ENCODE measurements at regions not wholly inside any gene's neighbourhood (a gene's known extent, or its start where the extent isn't known, plus 50 kb on each side); places are given as distances from the start of the nearest gene placed in this dataset.
"Not testable (repeated sequence)": the region's sequence is repeated elsewhere in the genome, so short reads cannot be mapped to it uniquely, and the experiment has no call there.

DNA sequence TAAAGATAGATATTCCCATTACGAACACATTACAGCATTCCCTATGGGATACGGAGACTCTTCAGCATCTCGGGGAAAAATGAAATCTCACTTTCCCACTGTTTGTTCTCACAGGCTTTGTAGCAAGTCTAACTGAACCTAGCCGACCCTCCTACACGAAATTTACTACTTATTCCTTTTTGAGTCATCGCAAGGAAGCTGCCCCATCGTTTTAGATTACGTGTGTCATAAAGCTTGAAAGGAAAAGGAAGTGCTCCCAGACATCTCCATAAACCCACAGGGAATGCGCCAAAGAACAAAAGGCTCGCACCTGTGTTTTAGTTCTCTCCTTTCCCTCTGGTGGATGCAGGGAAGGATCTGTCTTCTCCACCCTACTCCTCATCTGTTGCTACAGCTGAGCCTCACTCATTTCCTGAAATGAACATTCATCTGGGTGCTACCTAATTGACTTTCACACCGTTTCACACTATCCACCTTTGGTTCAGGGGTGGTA lies 76.2 kb upstream of the STK39 start:
- Mint-ChIP-seq H3K27me3 (ENCODE audit: low read depth) (peaks cover 7% of the 10 kb centered on the region), H3K27ac (no peak overlapping the region), H3K4me3 (no peak overlapping the region), H3K9me3 (no peaks in the 10 kb centered on the region), H3K36me3 (ENCODE audit: low read depth) (no peaks in the 10 kb centered on the region), H3K4me1 (ENCODE audit: low read depth) (peaks cover 2% of the 10 kb centered on the region)
- CTCF ChIA-PET: interaction anchor here (0.6 to 1.6 kb wide), 2 partner anchors 23 to 25 kb away, joined by 3 to 5 read pairs; no protein-coding TSS in a partner anchor
- no peak for DNase-seq
- intact Hi-C loops (cut with micrococcal nuclease): no loop called here

DNA sequence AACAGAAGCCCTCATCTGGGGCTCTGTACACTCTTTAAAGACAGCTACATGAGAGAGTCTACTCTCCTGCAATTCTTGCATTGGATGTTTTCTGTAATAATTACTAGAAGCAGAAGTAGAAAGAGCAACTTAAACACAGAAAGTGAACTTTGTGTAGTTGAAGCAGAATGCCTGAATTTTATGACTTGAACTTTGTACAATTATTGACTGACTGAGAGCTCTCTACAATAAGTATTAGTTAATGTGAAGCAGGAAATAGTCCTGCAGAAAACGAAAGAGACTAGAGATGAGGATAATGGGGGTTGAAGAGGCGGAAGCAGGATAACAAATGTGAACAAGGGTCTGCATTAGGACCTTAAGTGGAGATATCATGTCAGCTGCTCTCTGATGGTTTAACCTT lies 79.2 kb upstream of the STK39 start:
- no peak overlapping the region for H3K27ac Mint-ChIP-seq
- peaks cover 6% of the 10 kb centered on the region for H3K36me3 Mint-ChIP-seq (ENCODE audit: low read depth)
- H3K9me3 Mint-ChIP-seq: peaks cover 14% of the 10 kb centered on the region
- peaks cover 7% of the 10 kb centered on the region for H3K27me3 Mint-ChIP-seq (ENCODE audit: low read depth)
- H3K4me3 Mint-ChIP-seq: no peak overlapping the region
- CTCF ChIA-PET: interaction anchor here (1.4 kb wide), 2 partner anchors 10 to 207 kb away, joined by 3 to 5 read pairs; no protein-coding TSS in a partner anchor
- intact Hi-C loops (cut with micrococcal nuclease): no loop called here
- no peak for DNase-seq
- H3K4me1 Mint-ChIP-seq (ENCODE audit: low read depth): peaks cover 7% of the 10 kb centered on the region

DNA sequence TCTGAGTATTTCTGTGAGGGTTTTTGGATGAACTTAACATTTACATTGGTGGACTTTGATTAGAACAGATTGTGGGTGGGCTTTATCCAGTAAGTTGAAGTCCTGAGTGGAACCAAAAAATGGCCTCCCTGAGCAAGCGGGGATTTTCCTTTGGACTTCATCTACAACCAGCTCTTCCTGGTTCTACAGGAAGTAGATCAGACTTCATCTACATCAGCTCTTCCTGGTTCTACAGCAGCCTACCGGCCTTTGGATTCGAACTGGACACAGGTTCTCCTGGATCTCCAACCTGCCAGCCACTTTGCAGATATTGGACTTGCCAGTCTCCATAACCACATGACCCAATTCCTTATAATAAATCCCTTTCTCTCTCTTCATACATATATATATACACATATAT lies 79.9 kb upstream of the STK39 start:
- Mint-ChIP-seq H3K4me3 (no peak overlapping the region), H3K4me1 (ENCODE audit: low read depth) (peaks cover 7% of the 10 kb centered on the region), H3K27ac (no peak overlapping the region), H3K36me3 (ENCODE audit: low read depth) (peaks cover 6% of the 10 kb centered on the region), H3K9me3 (peaks cover 15% of the 10 kb centered on the region), H3K27me3 (ENCODE audit: low read depth) (peaks cover 7% of the 10 kb centered on the region)
- CTCF ChIA-PET: interaction anchor here (0.6 kb wide), 1 partner anchor 260 kb away, joined by 3 read pairs; no protein-coding TSS in a partner anchor
- DNase-seq: no peak
- intact Hi-C loops (cut with micrococcal nuclease): no loop called here

DNA sequence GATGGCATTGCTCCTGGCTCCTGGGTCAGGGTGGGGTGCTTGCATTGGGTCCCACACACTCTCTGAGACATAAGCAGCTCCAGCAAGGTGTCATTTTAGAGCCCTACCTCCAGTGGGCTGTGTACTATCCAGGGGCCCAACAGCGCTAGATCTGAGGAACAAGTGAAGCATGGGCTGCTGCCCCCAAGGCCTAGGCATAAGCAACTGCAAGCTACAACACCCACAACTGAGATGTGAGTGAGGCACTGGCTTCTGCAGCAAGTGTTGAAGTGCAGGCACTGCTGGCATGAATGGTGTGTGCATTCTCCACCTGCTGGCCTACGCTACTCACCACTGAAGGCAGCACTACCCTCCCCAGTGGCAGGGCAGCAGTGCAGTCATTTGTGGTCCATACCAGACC lies 81.0 kb upstream of the STK39 start:
- DNase-seq: no peak
- peaks cover 15% of the 10 kb centered on the region for H3K9me3 Mint-ChIP-seq
- H3K4me3 Mint-ChIP-seq: no peak overlapping the region
- CTCF ChIA-PET: no interaction called here
- peaks cover 7% of the 10 kb centered on the region for H3K4me1 Mint-ChIP-seq (ENCODE audit: low read depth)
- H3K27me3 Mint-ChIP-seq (ENCODE audit: low read depth): peaks cover 5% of the 10 kb centered on the region
- no peak overlapping the region for H3K27ac Mint-ChIP-seq
- intact Hi-C loops (cut with micrococcal nuclease): no loop called here
- peaks cover 6% of the 10 kb centered on the region for H3K36me3 Mint-ChIP-seq (ENCODE audit: low read depth)

DNA sequence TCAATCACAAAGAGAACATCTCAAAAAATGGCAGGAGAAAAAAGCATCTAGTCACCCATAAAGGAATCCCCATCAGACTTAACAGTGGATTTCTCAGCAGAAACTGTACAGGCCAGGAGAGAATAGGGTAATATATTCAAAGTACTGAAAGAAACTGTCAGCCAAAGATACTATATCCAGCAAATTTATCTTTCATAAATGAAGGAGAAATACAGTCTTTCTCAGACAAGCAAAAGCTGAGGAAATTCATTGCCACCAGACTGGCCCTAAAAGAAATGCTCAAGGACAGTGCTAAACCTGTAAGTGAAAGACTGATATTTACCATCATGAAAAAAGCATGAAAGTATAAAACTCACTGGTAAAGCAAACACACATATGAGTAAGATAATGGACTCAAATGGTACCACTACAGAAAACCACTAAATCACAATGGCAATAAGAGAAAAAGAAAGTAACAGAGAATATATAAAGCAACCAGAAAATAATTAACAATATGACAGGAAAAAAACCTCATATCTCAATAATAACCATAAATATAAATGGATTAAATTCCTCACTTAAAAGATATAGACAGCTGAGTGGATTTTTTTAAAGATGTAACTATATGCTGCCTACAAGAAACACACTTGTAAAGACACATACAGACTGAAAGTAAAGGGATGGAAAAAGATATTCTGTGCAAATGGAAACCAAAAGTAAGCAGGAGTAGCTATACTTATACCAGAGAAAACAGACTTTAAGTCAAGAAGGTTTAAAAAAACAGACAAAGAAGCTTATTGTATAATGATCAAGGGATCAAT lies 83.4 kb upstream of the STK39 start:
- intact Hi-C loops (cut with micrococcal nuclease): no loop called here
- no peaks in the 10 kb centered on the region for H3K27me3 Mint-ChIP-seq (ENCODE audit: low read depth)
- CTCF ChIA-PET: interaction anchor here (1.0 kb wide), 1 partner anchor 211 kb away, joined by 4 read pairs; no protein-coding TSS in a partner anchor
- H3K4me1 Mint-ChIP-seq (ENCODE audit: low read depth): peaks cover 4% of the 10 kb centered on the region
- no peak overlapping the region for H3K4me3 Mint-ChIP-seq
- peaks cover 6% of the 10 kb centered on the region for H3K36me3 Mint-ChIP-seq (ENCODE audit: low read depth)
- no peak for DNase-seq
- peaks cover 15% of the 10 kb centered on the region for H3K9me3 Mint-ChIP-seq
- H3K27ac Mint-ChIP-seq: no peak overlapping the region

DNA sequence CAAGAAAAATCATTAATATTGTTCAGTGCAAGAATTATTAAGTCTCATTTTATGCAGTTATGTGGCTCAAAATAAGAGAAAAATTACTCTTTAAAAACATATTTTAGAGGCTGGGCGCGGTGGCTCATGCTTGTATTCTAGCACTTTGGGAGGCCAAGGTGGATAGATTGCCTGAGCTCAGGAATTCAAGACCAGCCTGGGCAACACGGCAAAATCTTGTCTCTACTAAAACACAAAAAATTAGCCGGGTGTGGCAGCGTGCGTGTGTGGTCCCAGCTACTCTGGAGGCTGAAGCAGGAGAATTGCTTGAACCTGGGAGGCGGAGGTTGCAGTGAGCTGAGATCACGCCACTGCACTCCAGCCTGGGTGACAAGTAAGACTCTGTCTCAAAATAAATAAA lies 87.9 kb upstream of the STK39 start:
- H3K4me3 Mint-ChIP-seq; DNase-seq; H3K36me3 Mint-ChIP-seq (ENCODE audit: low read depth); H3K27ac Mint-ChIP-seq; H3K9me3 Mint-ChIP-seq; intact Hi-C loops (cut with micrococcal nuclease); H3K27me3 Mint-ChIP-seq (ENCODE audit: low read depth): not testable (repeated sequence)
- CTCF ChIA-PET: interaction anchor here (0.9 to 2.9 kb wide), 3 partner anchors 11 to 201 kb away, joined by 3 to 8 read pairs (median 3); no protein-coding TSS in a partner anchor
- H3K4me1 Mint-ChIP-seq (ENCODE audit: low read depth): peaks cover 11% of the 10 kb centered on the region

DNA sequence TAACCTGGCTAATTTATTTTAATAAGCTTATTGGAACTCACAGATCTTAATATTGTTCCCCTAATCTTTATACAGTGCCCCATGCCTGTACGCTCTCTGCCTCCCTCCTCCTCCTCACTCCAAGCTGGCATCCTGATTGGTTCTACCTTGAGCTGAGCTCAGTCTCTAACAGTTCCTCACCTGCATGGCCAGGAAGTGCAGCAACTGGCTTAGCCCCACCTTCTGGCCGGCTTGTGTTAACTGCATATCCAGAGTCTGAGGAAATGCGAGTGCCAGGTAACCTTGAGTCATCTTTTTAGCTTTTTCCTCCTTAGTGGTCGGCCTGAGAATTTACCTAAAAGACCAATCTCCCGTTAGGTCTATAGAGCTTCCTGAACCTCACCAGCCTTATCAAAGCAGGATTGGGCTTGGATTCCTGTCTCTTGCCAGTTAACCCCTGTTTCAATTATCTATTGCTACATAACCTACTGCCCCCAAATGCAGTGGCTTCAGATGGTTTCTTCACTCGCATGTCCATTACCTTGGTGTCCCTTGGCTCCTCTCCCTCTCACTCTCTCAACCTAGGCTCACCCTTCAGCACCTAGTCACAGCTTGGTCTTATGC lies 89.5 kb upstream of the STK39 start:
- peak; percentile 80 for DNase-seq
- H3K27me3 Mint-ChIP-seq (ENCODE audit: low read depth): no peaks in the 10 kb centered on the region
- CTCF ChIA-PET: interaction anchor here (0.5 to 2.9 kb wide), 28 partner anchors 8 to 369 kb away, joined by 3 to 22 read pairs (median 3); no protein-coding TSS in a partner anchor
- H3K4me1 Mint-ChIP-seq (ENCODE audit: low read depth): peaks cover 7% of the 10 kb centered on the region
- intact Hi-C loops (cut with micrococcal nuclease): loop anchor here (1.0 to 2.0 kb wide), 4 partner anchors 92 to 201 kb away; no protein-coding TSS in a partner anchor
- no peaks in the 10 kb centered on the region for H3K36me3 Mint-ChIP-seq (ENCODE audit: low read depth)
- no peak overlapping the region for H3K4me3 Mint-ChIP-seq
- H3K9me3 Mint-ChIP-seq: no peaks in the 10 kb centered on the region
- H3K27ac Mint-ChIP-seq: no peak overlapping the region

DNA sequence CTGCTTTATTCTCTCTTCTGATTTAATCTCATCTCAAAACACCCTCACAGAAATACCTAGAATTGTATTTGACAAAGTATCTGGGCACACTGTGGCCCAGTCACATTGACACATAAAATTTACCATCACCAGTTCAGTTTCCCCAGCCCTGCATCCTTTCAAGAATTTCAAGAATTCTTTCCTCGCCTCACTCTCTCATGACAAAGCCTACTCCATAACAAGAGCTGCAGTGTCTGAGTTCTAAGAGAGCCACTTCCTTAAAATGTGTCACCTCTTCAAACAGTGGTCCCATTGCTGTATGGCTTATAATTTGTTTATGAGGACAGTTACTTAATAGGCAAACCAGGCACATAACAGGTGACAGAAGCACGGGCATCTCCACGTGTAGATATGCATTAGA lies 90.9 kb upstream of the STK39 start:
- Mint-ChIP-seq H3K36me3 (ENCODE audit: low read depth) (no peaks in the 10 kb centered on the region), H3K27ac (no peak overlapping the region), H3K4me3 (no peak overlapping the region), H3K9me3 (no peaks in the 10 kb centered on the region), H3K27me3 (ENCODE audit: low read depth) (no peaks in the 10 kb centered on the region), H3K4me1 (ENCODE audit: low read depth) (peaks cover 7% of the 10 kb centered on the region)
- intact Hi-C loops (cut with micrococcal nuclease): no loop called here
- no peak for DNase-seq
- CTCF ChIA-PET: interaction anchor here (1.0 to 2.2 kb wide), 2 partner anchors 201 to 204 kb away, joined by 4 to 22 read pairs; no protein-coding TSS in a partner anchor

DNA sequence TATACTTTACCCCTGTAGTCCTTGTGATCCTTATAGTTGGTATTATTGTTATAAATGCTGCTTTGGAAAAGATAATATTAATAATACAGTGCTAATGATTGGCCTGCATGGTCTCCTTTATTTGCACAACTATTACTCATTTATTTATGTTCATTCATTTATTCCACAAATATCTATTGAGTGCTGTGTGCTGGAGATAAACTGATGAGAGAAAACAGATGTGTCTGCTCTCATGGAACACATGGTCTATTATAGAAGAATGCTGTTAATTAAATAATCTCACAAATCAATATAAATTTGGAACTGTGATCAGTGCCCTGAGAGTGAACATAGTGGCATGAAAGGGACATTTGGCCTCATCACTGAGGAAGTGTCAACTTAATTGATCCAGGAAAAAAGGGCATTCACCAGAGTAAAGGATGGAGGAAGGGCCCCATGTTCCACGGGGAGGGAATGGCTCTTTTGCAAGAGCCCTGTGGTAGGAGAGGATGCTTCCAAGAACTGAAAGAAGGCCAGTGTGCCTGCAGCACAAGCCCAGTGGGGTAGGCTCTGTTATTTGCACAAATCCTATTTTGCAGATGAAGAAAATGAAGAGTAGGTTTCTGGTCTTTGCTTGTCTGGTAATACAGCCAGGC lies 91.5 kb upstream of the STK39 start:
- H3K4me1 Mint-ChIP-seq (ENCODE audit: low read depth): peaks cover 7% of the 10 kb centered on the region
- H3K36me3 Mint-ChIP-seq (ENCODE audit: low read depth): no peaks in the 10 kb centered on the region
- no peak for DNase-seq
- no peak overlapping the region for H3K4me3 Mint-ChIP-seq
- no peak overlapping the region for H3K27ac Mint-ChIP-seq
- H3K9me3 Mint-ChIP-seq: no peaks in the 10 kb centered on the region
- no peaks in the 10 kb centered on the region for H3K27me3 Mint-ChIP-seq (ENCODE audit: low read depth)
- intact Hi-C loops (cut with micrococcal nuclease): no loop called here
- CTCF ChIA-PET: interaction anchor here (1.0 kb wide), 1 partner anchor 201 kb away, joined by 4 read pairs; no protein-coding TSS in a partner anchor

DNA sequence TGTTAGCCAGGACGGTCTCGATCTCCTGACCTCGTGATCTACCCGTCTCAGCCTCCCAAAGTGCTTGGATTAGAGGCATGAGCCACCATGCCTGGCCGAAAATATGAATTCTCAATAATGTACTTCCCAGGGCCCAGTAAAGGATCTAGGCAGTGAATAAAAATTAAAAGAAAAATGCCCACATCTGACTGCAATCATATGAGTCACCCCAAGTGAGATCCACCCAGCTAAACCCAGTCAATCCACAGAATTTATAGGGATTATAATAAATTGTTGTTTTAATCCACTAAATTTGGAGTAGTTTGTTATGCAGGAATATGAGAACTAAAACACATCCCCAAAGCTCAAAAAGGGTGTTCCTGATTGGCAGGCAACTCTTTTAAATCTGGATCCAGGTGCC lies 93.5 kb upstream of the STK39 start:
- intact Hi-C loops (cut with micrococcal nuclease): no loop called here
- Mint-ChIP-seq H3K9me3 (no peaks in the 10 kb centered on the region), H3K4me1 (ENCODE audit: low read depth) (peaks cover 7% of the 10 kb centered on the region), H3K36me3 (ENCODE audit: low read depth) (no peaks in the 10 kb centered on the region), H3K4me3 (no peak overlapping the region), H3K27me3 (ENCODE audit: low read depth) (no peaks in the 10 kb centered on the region), H3K27ac (no peak overlapping the region)
- DNase-seq: no peak
- CTCF ChIA-PET: interaction anchor here (1.0 kb wide), 1 partner anchor 205 kb away, joined by 3 read pairs; no protein-coding TSS in a partner anchor

DNA sequence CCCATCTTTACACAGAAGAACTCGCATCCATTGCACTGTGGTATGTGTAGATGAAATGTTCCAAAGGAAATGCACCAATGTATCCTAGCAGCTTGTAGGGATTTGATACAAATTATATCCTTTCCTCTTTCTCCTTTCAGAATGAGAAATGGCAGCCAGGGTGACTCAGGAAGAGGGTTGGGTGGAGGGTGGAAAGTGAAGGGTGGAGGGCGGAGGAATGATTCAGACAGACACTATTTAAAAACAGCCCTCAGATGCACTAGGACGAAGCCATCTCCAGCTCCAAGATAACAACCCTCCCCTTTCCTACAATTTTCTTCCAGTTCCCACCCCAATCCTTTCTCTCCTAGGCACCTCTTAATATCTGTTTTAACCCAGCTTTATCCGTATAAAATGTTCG lies 96.2 kb upstream of the STK39 start:
- Mint-ChIP-seq H3K36me3 (ENCODE audit: low read depth) (no peaks in the 10 kb centered on the region), H3K4me1 (ENCODE audit: low read depth) (peaks cover 4% of the 10 kb centered on the region), H3K27me3 (ENCODE audit: low read depth) (no peaks in the 10 kb centered on the region), H3K4me3 (no peak overlapping the region), H3K27ac (no peak overlapping the region), H3K9me3 (no peaks in the 10 kb centered on the region)
- intact Hi-C loops (cut with micrococcal nuclease): no loop called here
- DNase-seq: no peak
- CTCF ChIA-PET: interaction anchor here (0.7 to 1.9 kb wide), 4 partner anchors 9 to 578 kb away, joined by 3 to 7 read pairs (median 3); no protein-coding TSS in a partner anchor

DNA sequence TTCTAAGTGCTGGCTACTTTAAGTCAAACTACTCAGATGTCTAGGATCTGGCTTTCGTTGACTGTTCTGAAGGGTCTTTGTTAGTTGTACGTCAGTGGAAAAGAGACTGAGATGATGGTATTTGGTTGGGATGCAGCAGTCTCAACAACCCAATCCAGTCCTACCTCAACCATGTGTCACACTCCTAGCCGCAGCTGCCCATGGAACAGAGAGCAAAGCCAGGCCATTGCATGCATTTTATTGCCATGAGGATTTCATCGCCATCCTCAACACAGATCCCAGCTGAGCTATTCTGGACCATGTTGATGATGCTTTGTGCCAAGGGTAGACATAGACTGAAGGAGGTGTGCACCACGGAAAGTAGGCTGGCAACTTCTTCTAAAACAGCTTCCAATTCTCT lies 97.3 kb upstream of the STK39 start:
- no peak overlapping the region for H3K4me3 Mint-ChIP-seq
- no peaks in the 10 kb centered on the region for H3K9me3 Mint-ChIP-seq
- H3K27ac Mint-ChIP-seq: no peak overlapping the region
- DNase-seq: no peak
- no peaks in the 10 kb centered on the region for H3K36me3 Mint-ChIP-seq (ENCODE audit: low read depth)
- CTCF ChIA-PET: interaction anchor here (0.6 to 1.9 kb wide), 6 partner anchors 8 to 362 kb away, joined by 3 to 7 read pairs (median 3); no protein-coding TSS in a partner anchor
- intact Hi-C loops (cut with micrococcal nuclease): no loop called here
- H3K4me1 Mint-ChIP-seq (ENCODE audit: low read depth): peaks cover 4% of the 10 kb centered on the region
- no peaks in the 10 kb centered on the region for H3K27me3 Mint-ChIP-seq (ENCODE audit: low read depth)
